OCI-LY7 (cell line): ENCODE measurements at regions not wholly inside any gene's neighbourhood (a gene's known extent, or its start where the extent isn't known, plus 50 kb on each side); places are given as distances from the start of the nearest gene placed in this dataset.

ENCODE experiments used
- BruUV-seq: library from RNA; stranded (reverse); fragments of 400-500 nt; replicated peaks from 2 replicates; lab custom pipeline; 2021; lab: Mats Ljungman, UMichigan
- CTCF ChIA-PET: fragments of 300-600 bp; sonication (Branson Sonifier 250); formaldehyde crosslinking; loops from one replicate; lab custom pipeline; 2022; ENCODE audit warnings: antibody characterized with exemption; ENCODE audit not compliant: unreplicated experiment; lab: Charles Lee
- POLR2A ChIA-PET: fragments of 300-600 bp; sonication (Branson Sonifier 250); formaldehyde crosslinking; loops from one replicate; lab custom pipeline; 2022; ENCODE audit warnings: antibody characterized with exemption; lab: Charles Lee
- DNase-seq: peaks from one replicate; pipeline ENCODE4 v3.0.0-alpha.2; 2015; ENCODE audit warnings: low spot score
- H2AFZ ChIP-seq: fragments of 200-600 bp; sonication (generic), shearing (Covaris generic); 2 replicates; pipeline ENCODE4 v1.6.1; 2014; ENCODE audit warnings: mild to moderate bottlenecking, antibody characterized with exemption, low read length, moderate library complexity
- H3K27ac ChIP-seq: fragments of 200-600 bp; sonication (generic); 2 replicates; pipeline ENCODE4 v1.5.1; 2014; ENCODE audit warnings: mixed run types, low read depth, mild to moderate bottlenecking, moderate library complexity, low read length, inconsistent platforms; ENCODE audit not compliant: poor library complexity, severe bottlenecking
- H3K36me3 ChIP-seq: fragments of 200-600 bp; sonication (generic); 2 replicates; pipeline ENCODE4 v1.6.1; 2014; ENCODE audit warnings: mild to moderate bottlenecking, antibody characterized with exemption, low read length, moderate library complexity, mixed read lengths; ENCODE audit not compliant: insufficient read depth
- H3K4me1 ChIP-seq: fragments of 200-600 bp; sonication (generic); 2 replicates; pipeline ENCODE4 v1.5.1; 2014; ENCODE audit warnings: mild to moderate bottlenecking, low read length; ENCODE audit not compliant: insufficient read depth, poor library complexity, severe bottlenecking
- H3K4me2 ChIP-seq: fragments of 200-600 bp; sonication (generic); 2 replicates; pipeline ENCODE4 v1.6.1; 2014; ENCODE audit warnings: mild to moderate bottlenecking, low read length
- H3K4me3 ChIP-seq: fragments of 200-600 bp; sonication (generic); 2 replicates; pipeline ENCODE4 v1.5.1; 2014; ENCODE audit warnings: mild to moderate bottlenecking, low read depth, low read length; ENCODE audit not compliant: poor library complexity, severe bottlenecking
- H3K79me2 ChIP-seq: fragments of 200-600 bp; sonication (generic); 2 replicates; pipeline ENCODE4 v1.6.1; 2016; ENCODE audit warnings: low read depth, mild to moderate bottlenecking, low read length, moderate library complexity, mixed read lengths; ENCODE audit not compliant: insufficient read depth
- H3K9me2 ChIP-seq: fragments of 200-600 bp; sonication (generic); 2 replicates; pipeline ENCODE4 v1.6.1; 2016; ENCODE audit warnings: mild to moderate bottlenecking, low read length, mixed read lengths; ENCODE audit not compliant: insufficient read depth
- H3K9me3 ChIP-seq: fragments of 200-600 bp; sonication (generic); 2 replicates; pipeline ENCODE4 v1.6.1; 2014; ENCODE audit warnings: mild to moderate bottlenecking, mixed run types, low read length, mixed read lengths
- H4K20me1 ChIP-seq: fragments of 200-600 bp; sonication (generic); 2 replicates; pipeline ENCODE4 v1.6.1; 2014; ENCODE audit warnings: mild to moderate bottlenecking, antibody characterized with exemption, low read length, moderate library complexity, mixed read lengths; ENCODE audit not compliant: insufficient read depth
- CTCF ChIP-seq: fragments of 200-600 bp; sonication (generic); conservative IDR thresholded peaks from 2 replicates; pipeline ENCODE4 v1.5.1; 2014; ENCODE audit warnings: mild to moderate bottlenecking, antibody characterized with exemption, low read length, moderate library complexity, mixed read lengths
- EZH2phosphoT487 ChIP-seq: fragments of 200-600 bp; sonication (generic); IDR thresholded peaks from 2 replicates; pipeline ENCODE4 v1.6.1; 2018; ENCODE audit warnings: low read depth, borderline replicate concordance, mild to moderate bottlenecking, mixed run types, antibody characterized with exemption, low read length, moderate library complexity, mixed read lengths
- intact Hi-C: fragments of 100-400 bp; cut with micrococcal nuclease; formaldehyde crosslinking; loops from one replicate; pipeline ENCODE4 v1.10.0; 2022; ENCODE audit not compliant: unreplicated experiment

GRCh38 chrX:68942104-68942503 is 113.3 kb downstream of the EFNB1 start:
- no peak for DNase-seq
- Histone ChIP-seq H3K9me2 (no peaks in the 10 kb centered on the region), H3K4me1 (no peaks in the 10 kb centered on the region), H3K9me3 (no peaks in the 10 kb centered on the region), H2AFZ (no peak overlapping the region), H3K79me2 (no peaks in the 10 kb centered on the region), H3K4me2 (no peak overlapping the region), H3K27ac (no peak overlapping the region), H3K36me3 (no peaks in the 10 kb centered on the region), H3K4me3 (no peak overlapping the region), H4K20me1 (no peaks in the 10 kb centered on the region)
- TF ChIP-seq EZH2phosphoT487: no peak
- TF ChIP-seq CTCF: no peak
- no TSS peak for BruUV-seq
- intact Hi-C loops: no loop called here
- POLR2A ChIA-PET: no interaction called here
- CTCF ChIA-PET: no interaction called here

- Histone ChIP-seq H3K79me2 (no peaks in the 10 kb centered on the region), H2AFZ (no peak overlapping the region), H3K36me3 (no peaks in the 10 kb centered on the region), H4K20me1 (no peaks in the 10 kb centered on the region), H3K4me1 (no peaks in the 10 kb centered on the region), H3K4me2 (no peak overlapping the region), H3K9me3 (no peaks in the 10 kb centered on the region), H3K4me3 (no peak overlapping the region), H3K9me2 (no peaks in the 10 kb centered on the region), H3K27ac (no peak overlapping the region)
- BruUV-seq: no TSS peak
- ChIA-PET CTCF (no interaction called here), POLR2A (no interaction called here)
- intact Hi-C loops: no loop called here
- TF ChIP-seq CTCF: no peak
- TF ChIP-seq EZH2phosphoT487: no peak
- DNase-seq: no peak
These were observed 112.6 kb downstream of the EFNB1 start for GRCh38 chrX:68941385-68941952.

- Histone ChIP-seq H3K4me2 (no peak overlapping the region), H3K79me2 (no peaks in the 10 kb centered on the region), H3K36me3 (no peaks in the 10 kb centered on the region), H3K9me2 (no peaks in the 10 kb centered on the region), H3K9me3 (no peaks in the 10 kb centered on the region), H3K4me3 (no peak overlapping the region), H3K27ac (no peak overlapping the region), H4K20me1 (no peaks in the 10 kb centered on the region), H2AFZ (no peak overlapping the region), H3K4me1 (no peaks in the 10 kb centered on the region)
- CTCF ChIA-PET: no interaction called here
- POLR2A ChIA-PET: no interaction called here
- no peak for DNase-seq
- intact Hi-C loops: no loop called here
- no TSS peak for BruUV-seq
- TF ChIP-seq CTCF (no peak), EZH2phosphoT487 (no peak)
These were observed 111.8 kb downstream of the EFNB1 start for GRCh38 chrX:68940601-68941000.
